ENCODE measurements at regions not wholly inside any gene's neighbourhood (a gene's known extent, or its start where the extent isn't known, plus 50 kb on each side); places are given as distances from the start of the nearest gene placed in this dataset.

GRCh38 chr3:194075802-194076460, 60.0 kb upstream of the HES1 start:
- no peak for DNase-seq

GRCh38 chr3:194076475-194076874, 59.5 kb upstream of the HES1 start:
- DNase-seq, result no peak

GRCh38 chr3:194077602-194078001, 58.3 kb upstream of the HES1 start:
- DNase-seq, result no peak

GRCh38 chr3:194078045-194078821, 57.7 kb upstream of the HES1 start:
- DNase-seq, result no peak

- no peak for DNase-seq
Measured at GRCh38 chr3:194079702-194080172, 56.2 kb upstream of the HES1 start.

GRCh38 chr3:194080436-194080835, 55.5 kb upstream of the HES1 start:
- no peak for DNase-seq

GRCh38 chr3:194080913-194081800, 54.8 kb upstream of the HES1 start:
- DNase-seq, result no peak

GRCh38 chr3:194081826-194082225, 54.1 kb upstream of the HES1 start:
- DNase-seq, result no peak

GRCh38 chr3:194082743-194083636, 53.0 kb upstream of the HES1 start:
- no peak for DNase-seq

GRCh38 chr3:194083637-194084224, 52.2 kb upstream of the HES1 start:
- DNase-seq, result no peak

GRCh38 chr3:194084284-194084683, 51.7 kb upstream of the HES1 start:
- DNase-seq, result no peak

All from CD4-positive, alpha-beta T cell treated with Interleukin-17A for 4 hours (primary cell).